ENCODE measurements at regions not wholly inside any gene's neighbourhood (a gene's known extent, or its start where the extent isn't known, plus 50 kb on each side); places are given as distances from the start of the nearest gene placed in this dataset.

- Mint-ChIP-seq H3K27ac (no peak overlapping the region), H3K27me3 (ENCODE audit: low read depth) (peaks cover 13% of the 10 kb centered on the region), H3K36me3 (no peaks in the 10 kb centered on the region), H3K4me3 (no peak overlapping the region), H3K4me1 (peaks cover 27% of the 10 kb centered on the region), H3K9me3 (no peaks in the 10 kb centered on the region)
- TF ChIP-seq CREB1 (CRISPR knock-in tag; IDR thresholded peaks at IDR 0.05) (no peak), PRRX2 (CRISPR knock-in tag; IDR thresholded peaks at IDR 0.05) (no peak), ARID4B (CRISPR knock-in tag; IDR thresholded peaks at IDR 0.05; ENCODE audit: borderline replicate concordance) (no peak), NFYB (CRISPR knock-in tag; conservative IDR thresholded peaks at IDR 0.05; ENCODE audit: low read depth) (no peak), CBFB (CRISPR knock-in tag; IDR thresholded peaks at IDR 0.05; ENCODE audit: low read depth) (no peak), AR (CRISPR knock-in tag; IDR thresholded peaks at IDR 0.05) (no peak), SMAD4 (CRISPR knock-in tag; IDR thresholded peaks at IDR 0.05) (no peak), NR3C1 (CRISPR knock-in tag; conservative IDR thresholded peaks at IDR 0.05; ENCODE audit: low read depth) (no peak), ZNF423 (CRISPR knock-in tag; IDR thresholded peaks at IDR 0.05) (no peak), SP1 (CRISPR knock-in tag; conservative IDR thresholded peaks at IDR 0.05) (no peak), ZNF138 (CRISPR knock-in tag; conservative IDR thresholded peaks at IDR 0.05) (no peak), TCF7 (CRISPR knock-in tag; IDR thresholded peaks at IDR 0.05; ENCODE audit: low read depth) (no peak), ZMAT4 (CRISPR knock-in tag; IDR thresholded peaks at IDR 0.05) (no peak), ZBTB21 (CRISPR knock-in tag; IDR thresholded peaks at IDR 0.05; ENCODE audit: borderline replicate concordance) (no peak)
- CTCF ChIA-PET: interaction anchor here (1.0 to 1.1 kb wide), 2 partner anchors 84 to 226 kb away, joined by 3 to 4 read pairs; no protein-coding TSS in a partner anchor
- DNase-seq (ENCODE audit: low spot score): no peak
- POLR2A ChIA-PET: no interaction called here
- ATAC-seq: no peak
Measured at GRCh38 chr11:45336136-45336535, 50.0 kb upstream of the SYT13 start.
